T-helper 1 cell treated with Interleukin-12 subunit alpha and Interleukin-12 subunit beta and Interleukin-4 antibody, amounts not matched to agents 30 ng/mL and 1 ng/mL, for 36 hours (primary cell): ENCODE measurements at regions not wholly inside any gene's neighbourhood (a gene's known extent, or its start where the extent isn't known, plus 50 kb on each side); places are given as distances from the start of the nearest gene placed in this dataset.

Source experiments
- intact Hi-C: fragments of 100-400 bp; cut with micrococcal nuclease; formaldehyde crosslinking; loops from one replicate; pipeline ENCODE4 v1.15.1; 2024

DNA sequence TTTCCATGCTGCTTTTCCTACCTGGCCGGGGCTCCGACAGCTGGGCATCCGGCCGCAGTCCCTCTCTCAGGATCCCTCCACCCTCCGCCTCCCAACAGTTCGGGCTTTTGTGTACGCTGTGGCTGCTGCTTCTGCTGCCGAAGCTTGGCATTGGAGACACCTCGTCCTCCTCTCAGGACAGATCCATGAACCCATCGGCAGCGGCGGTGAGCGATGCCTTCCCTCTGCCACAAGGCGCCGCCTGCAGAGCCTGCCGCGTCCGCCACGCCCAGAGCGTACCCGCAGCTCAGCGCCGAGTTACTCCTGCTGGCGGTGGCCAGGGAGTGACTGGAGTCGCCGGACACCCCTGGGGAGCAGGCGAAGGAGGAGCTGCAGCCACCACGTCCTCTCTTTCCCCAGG, 2032.8 kb downstream of the TP53TG3F start:
- intact Hi-C loops, result no loop called here

DNA sequence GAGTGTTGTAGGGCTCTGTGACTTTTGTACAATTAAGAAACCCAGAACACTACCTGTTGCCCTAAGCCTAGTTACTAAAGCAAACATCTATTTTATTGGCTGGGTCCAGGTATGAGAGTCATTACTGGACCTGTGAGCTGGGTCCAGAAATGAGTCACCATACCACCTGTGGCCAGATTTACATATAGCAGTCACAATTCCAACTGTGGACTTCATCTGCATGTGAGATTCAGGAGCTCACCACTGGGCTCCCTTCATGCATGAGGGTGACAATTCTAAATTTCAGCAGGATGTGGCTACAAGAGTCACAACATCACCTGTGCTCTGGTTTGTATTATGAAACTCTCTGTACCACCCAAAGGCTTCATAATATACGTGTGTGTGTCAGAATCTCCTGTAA, 2038.0 kb downstream of the TP53TG3F start:
- intact Hi-C loops, result no loop called here

DNA sequence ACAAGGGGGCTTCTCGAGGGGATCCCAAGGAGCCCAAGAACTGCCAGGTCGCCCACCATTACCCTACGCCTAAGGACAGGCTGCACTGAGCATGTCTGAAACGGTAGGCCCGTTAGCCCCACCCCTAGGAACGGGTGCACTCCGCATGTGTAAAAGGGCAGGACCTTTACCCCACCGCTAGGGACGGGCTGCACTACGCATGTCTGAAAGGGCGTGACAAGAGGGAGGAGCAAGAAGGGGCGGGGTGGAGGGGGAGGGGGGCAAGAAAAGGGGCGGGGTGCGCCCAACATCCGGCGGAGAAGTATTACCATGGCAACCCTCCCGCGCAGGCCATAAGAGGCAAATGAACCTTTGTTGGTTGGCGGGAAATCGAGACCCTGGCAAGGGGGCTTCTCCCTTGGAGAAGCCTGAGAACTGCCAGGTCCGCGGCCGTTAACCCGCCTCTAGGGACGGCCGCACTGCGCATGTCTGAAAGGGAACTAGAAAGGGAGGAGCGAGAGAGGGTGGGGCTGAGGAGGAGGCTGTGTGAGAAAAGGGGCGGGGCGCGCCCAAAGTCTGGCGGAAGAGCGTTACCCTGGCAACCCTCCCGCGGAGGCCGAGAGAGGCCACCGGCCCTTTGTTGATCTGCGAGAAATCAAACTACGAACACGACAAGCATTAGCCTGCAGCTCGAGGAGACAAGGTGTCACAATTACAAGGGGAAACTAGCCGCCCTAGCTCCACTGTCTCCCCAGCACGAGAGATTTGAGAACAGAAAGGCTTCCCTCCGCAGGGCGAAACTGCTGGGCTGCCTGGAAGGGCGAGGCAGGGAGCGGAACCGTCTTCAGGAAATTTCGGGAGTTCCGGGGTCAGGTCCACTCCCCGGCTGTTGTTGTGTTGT, 2046.8 kb downstream of the TP53TG3F start:
- intact Hi-C loops, result loop anchor here (2.0 kb wide), 1 partner anchor 77 kb away; no protein-coding TSS in a partner anchor

- intact Hi-C loops, result loop anchor here (2.0 kb wide), 1 partner anchor 78 kb away; no protein-coding TSS in a partner anchor
Observed at GRCh38 chr16:35506898-35507194, 2047.4 kb downstream of the TP53TG3F start.

- intact Hi-C loops, result no loop called here
Observed at GRCh38 chr16:35510701-35511100, 2051.3 kb downstream of the TP53TG3F start.

DNA sequence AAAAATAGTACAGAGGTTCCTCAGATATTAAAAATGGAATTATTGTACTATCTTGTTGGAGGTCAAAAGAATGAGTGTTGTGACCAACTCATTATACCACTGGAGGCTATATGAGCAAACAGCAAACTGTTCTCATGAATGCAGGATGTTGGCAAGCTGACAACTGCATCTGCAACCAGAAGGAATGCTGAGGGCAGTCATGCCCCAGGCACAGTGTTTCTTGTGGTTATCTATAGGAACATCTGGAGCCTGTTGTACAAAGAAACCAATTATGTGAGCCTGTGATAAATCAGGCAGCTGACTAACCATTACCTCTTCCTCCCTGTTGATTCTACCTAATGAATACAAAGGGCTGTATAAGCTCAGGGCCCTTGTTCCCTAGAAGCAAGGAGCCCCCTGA, 2057.1 kb downstream of the TP53TG3F start:
- intact Hi-C loops, result no loop called here

- intact Hi-C loops, result no loop called here
Observed at GRCh38 chr16:35516971-35517370, 2057.6 kb downstream of the TP53TG3F start.

GRCh38 chr16:35523991-35524390, 2064.6 kb downstream of the TP53TG3F start:
- intact Hi-C loops, result no loop called here

GRCh38 chr16:35525979-35526590, 2066.7 kb downstream of the TP53TG3F start:
- intact Hi-C loops, result no loop called here

- intact Hi-C loops, result no loop called here
Observed at GRCh38 chr16:35532576-35532975, 2073.2 kb downstream of the TP53TG3F start.

DNA sequence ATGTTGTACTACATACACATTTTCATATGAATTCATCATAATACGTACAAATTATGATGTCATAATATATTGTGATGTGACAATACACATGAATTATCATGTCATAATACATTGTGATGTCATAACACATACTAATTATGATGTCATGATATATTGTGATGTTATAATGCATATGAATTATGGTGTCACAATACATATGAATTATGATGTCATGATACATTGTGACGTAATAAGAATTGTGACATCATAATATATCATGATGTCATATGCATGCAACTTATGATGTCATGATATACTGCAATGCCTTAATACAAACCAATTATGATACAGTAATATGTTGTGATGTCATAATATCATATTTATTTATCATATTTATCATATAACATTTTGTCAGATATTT, 2074.3 kb downstream of the TP53TG3F start:
- intact Hi-C loops, result no loop called here

GRCh38 chr16:35543486-35543885, 2084.1 kb downstream of the TP53TG3F start:
- intact Hi-C loops, result no loop called here

DNA sequence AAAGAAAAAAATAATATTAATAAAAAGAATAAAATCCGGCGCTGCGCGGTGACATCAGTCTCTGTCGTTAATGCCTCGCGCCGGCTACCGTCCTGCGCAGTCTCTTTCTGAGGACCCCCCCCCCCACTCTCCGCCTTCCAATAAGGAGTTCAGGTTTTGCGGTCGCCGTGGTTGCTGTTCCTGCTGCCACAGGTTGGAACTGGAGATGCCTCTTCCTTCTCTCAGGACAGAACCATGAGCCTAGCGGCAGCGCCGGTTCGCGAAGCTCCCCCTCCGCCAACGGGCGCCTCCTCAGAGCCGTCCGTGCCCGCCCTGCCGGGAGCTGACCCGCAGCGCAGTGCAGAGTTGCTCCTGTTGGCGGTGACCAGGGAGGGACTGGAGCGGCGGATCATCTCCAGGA, 2093.4 kb downstream of the TP53TG3F start:
- intact Hi-C loops, result no loop called here

- intact Hi-C loops, result no loop called here
Observed at GRCh38 chr16:35557731-35558130, 2098.3 kb downstream of the TP53TG3F start.

DNA sequence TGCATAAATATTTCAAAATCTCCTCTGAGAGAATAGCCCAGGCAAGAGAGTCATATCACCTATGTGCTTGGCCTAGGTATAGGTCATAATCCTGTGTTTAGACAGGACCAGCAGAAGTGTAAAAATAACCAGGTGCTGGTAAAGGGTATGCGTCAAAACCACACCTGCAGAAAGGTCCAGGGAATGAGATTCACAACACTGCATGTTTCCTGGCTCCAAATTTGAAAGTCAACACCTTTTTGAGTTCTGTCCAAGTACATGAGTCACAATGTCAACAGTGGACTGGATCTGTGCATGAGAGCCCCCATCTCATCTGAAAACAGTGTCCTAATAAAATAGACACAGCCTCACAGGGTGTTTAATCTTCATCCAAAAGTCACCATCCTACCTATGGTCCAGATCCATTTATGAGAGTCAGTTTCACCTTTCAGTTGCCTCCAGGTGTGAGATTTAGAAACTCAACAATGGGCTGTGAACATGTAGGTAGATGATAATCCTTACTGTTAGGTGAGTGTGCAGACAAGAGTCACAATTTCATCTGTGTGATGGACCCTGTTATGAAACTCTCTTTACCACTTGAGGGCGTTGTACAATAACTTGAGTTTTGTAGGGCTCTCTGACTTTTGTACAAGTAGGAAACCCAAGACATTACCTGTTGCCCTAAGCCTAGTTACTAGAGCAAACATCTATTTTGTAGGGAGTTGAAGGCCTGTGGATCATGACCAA, 2100.7 kb downstream of the TP53TG3F start:
- intact Hi-C loops, result no loop called here

DNA sequence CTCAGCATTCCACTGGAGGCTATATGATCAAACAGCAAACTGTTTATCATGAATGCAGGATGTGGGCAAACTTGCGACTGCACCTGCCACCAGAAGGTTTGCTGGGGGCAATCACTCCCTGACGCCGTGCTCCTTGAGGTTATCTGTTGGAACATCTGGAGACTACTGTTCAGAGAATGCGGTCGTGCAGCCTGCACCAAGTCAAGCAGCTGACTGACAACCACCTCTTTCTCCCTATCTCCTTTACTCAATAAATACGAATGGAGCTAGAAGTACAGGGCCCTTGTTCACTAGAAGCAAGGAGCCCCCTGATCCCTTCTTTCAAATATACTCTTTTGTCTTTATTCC, 2101.2 kb downstream of the TP53TG3F start:
- intact Hi-C loops, result no loop called here

- intact Hi-C loops, result no loop called here
Observed at GRCh38 chr16:35561346-35561745, 2101.9 kb downstream of the TP53TG3F start.

DNA sequence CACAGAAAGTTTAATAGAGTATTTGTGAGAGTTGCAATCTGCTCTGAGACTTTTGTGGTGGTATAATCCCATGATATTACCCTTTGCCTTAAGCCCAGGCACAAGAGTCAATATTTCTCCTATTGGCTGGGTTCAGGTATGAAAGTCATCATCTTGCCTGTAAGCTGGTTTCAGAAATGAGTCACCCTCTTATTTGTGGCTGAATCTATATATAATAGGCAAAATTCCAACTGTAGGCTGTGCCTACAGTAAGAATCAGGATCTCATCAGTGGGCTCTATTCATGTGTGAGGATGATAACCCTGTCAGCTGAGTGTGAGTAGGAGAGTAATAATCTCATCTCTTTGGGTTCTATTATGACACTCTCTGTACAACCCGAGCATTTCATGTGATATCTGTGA, 2103.1 kb downstream of the TP53TG3F start:
- intact Hi-C loops, result no loop called here

DNA sequence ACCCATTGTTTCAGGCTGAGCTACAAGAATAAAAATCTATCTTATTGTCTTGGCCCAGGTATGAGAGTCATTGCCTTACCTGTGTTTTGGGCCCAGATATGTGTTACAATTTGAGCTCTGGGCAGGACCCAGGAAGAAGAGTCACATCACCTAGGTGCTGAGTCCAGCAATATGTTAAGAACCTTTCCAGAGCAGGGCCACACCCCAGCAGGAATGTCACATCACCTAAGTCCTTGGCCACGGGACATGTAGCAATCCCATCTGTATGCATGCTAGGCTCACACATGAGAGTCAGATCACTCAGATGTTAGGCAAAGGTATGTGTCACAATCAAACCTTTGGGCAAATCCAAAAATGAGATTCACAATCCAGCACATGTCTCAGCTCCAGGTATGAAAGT, 2103.5 kb downstream of the TP53TG3F start:
- intact Hi-C loops, result no loop called here

- intact Hi-C loops, result no loop called here
Observed at GRCh38 chr16:35564148-35564547, 2104.7 kb downstream of the TP53TG3F start.

DNA sequence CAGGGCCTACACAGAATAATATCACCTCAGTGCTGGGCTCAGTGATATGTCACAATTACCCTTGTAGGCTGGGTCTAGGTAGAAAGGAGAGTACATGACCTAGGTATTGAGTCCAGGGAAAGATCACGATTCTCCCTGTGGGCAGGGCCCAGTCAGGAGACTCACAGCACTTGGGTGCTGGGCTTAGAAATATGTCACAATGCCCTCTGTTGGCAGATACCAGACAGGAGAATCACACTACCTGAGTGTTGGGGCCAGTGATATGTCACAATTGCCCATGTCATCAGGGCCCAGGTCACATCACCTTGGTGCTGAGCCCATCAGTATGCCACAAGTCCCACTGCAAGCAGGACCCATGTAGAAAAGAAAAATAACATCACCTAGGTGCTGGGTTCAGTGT, 2105.5 kb downstream of the TP53TG3F start:
- intact Hi-C loops, result no loop called here

DNA sequence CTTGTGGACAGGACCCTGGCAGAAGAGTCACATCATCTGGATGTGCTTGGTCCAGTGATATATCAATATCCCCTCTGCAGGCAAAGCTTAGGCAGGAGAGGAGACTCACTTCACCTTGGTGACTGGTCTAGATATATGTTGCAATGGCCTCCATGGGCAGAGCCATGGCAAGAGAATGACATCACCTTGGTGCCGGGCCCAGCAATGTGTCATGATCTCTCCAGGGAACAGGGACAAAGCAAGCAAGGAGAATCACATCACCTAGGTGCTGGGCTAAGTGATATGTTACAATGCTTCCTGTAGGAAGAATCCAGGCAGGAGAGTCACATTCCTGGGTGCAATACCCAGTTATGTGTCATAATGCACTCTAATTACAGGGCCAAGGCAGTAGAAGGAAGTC, 2106.2 kb downstream of the TP53TG3F start:
- intact Hi-C loops, result no loop called here
